Ishikawa (cell line): ENCODE measurements at regions not wholly inside any gene's neighbourhood (a gene's known extent, or its start where the extent isn't known, plus 50 kb on each side); places are given as distances from the start of the nearest gene placed in this dataset.

ENCODE experiments used
- EP300 ChIP-seq: IDR thresholded peaks from 2 replicates; pipeline ENCODE4 v1.6.1; 2012; ENCODE audit warnings: borderline replicate concordance
- REST ChIP-seq: IDR thresholded peaks from 2 replicates; pipeline ENCODE4 v1.6.1; 2012; ENCODE audit warnings: low read depth, mild to moderate bottlenecking
- TEAD4 ChIP-seq: IDR thresholded peaks from 2 replicates; pipeline ENCODE4 v1.6.1; 2012
- YY1 ChIP-seq: IDR thresholded peaks from 2 replicates; pipeline ENCODE4 v1.6.1; 2012; ENCODE audit warnings: low read depth

GRCh38 chr2:239558661-239559060 lies 157.8 kb upstream of the HDAC4 start:
- TF ChIP-seq REST (no peak), TEAD4 (no peak), YY1 (no peak), EP300 (no peak)
